ENCODE measurements at regions not wholly inside any gene's neighbourhood (a gene's known extent, or its start where the extent isn't known, plus 50 kb on each side); places are given as distances from the start of the nearest gene placed in this dataset.

- no peak for DNase-seq (ENCODE audit: low read depth, low spot score)
- ATAC-seq, result no peak
- H3K27ac ChIP-seq (ENCODE audit: low read length), result no peak overlapping the region
- ChIA-PET CTCF (no interaction called here), POLR2A (no interaction called here)
- no peak overlapping the region for H3K4me3 ChIP-seq (ENCODE audit: low read depth in 2 of 2, low read length in 2 of 2)
- in situ Hi-C loops (cut with HindIII; ENCODE audit: low pct_unique_long_range_greater_than_20kb, low sequenced_read_pairs) (no loop called here), intact Hi-C loops (cut with micrococcal nuclease; ENCODE audit: unreplicated experiment) (no loop called here)
- no peaks in the 10 kb centered on the region for H3K27me3 ChIP-seq (ENCODE audit: control insufficient read depth, insufficient read depth, low read length)
- H3K4me1 ChIP-seq (ENCODE audit: control insufficient read depth, insufficient read depth, low read length), result no peaks in the 10 kb centered on the region
- no peaks in the 10 kb centered on the region for H3K36me3 ChIP-seq (ENCODE audit: control insufficient read depth, insufficient read depth, low read length)
- BruUV-seq (replicated peaks), result no TSS peak
- no peak for TF ChIP-seq TCF7L2 (IDR thresholded peaks at IDR 0.05; ENCODE audit: low read depth, low read length)
- TF ChIP-seq REST (IDR thresholded peaks at IDR 0.05; ENCODE audit: insufficient read depth in 1 of 2, low read depth in 2 of 2, low read length in 1 of 2), result no peak
- no peak for TF ChIP-seq SIN3A (IDR thresholded peaks at IDR 0.05; ENCODE audit: borderline replicate concordance, insufficient read depth, low read depth, low read length)
- no peak for TF ChIP-seq POLR2AphosphoS5 (IDR thresholded peaks at IDR 0.05; ENCODE audit: low read depth, low read length)
- no peak for TF ChIP-seq CTCF (IDR thresholded peaks at IDR 0.05)
- H3K9me3 ChIP-seq (ENCODE audit: control insufficient read depth, insufficient read depth, low read depth, low read length), result no peaks in the 10 kb centered on the region
These were observed 1288.4 kb downstream of the TBC1D22A start for GRCh38 chr22:48050836-48051235.

GRCh38 chr22:48049116-48049515 is 1286.7 kb downstream of the TBC1D22A start:
- BruUV-seq (replicated peaks), result no TSS peak
- in situ Hi-C loops (cut with HindIII; ENCODE audit: low pct_unique_long_range_greater_than_20kb, low sequenced_read_pairs), result no loop called here

More at GRCh38 chr22:48049116-48049515, 1286.7 kb downstream of the TBC1D22A start:
- Histone ChIP-seq H3K27me3 (ENCODE audit: control insufficient read depth, insufficient read depth, low read length) (no peaks in the 10 kb centered on the region), H3K36me3 (ENCODE audit: control insufficient read depth, insufficient read depth, low read length) (no peaks in the 10 kb centered on the region), H3K4me1 (ENCODE audit: control insufficient read depth, insufficient read depth, low read length) (no peaks in the 10 kb centered on the region), H3K4me3 (ENCODE audit: low read depth in 2 of 2, low read length in 2 of 2) (no peak overlapping the region), H3K9me3 (ENCODE audit: control insufficient read depth, insufficient read depth, low read depth, low read length) (no peaks in the 10 kb centered on the region), H3K27ac (ENCODE audit: low read length) (no peak overlapping the region)
- CTCF ChIA-PET, result interaction anchor here (0.6 kb wide), 1 partner anchor 456 kb away, joined by 3 read pairs; no protein-coding TSS in a partner anchor
- no peak for TF ChIP-seq TCF7L2 (IDR thresholded peaks at IDR 0.05; ENCODE audit: low read depth, low read length)
- no peak for TF ChIP-seq SIN3A (IDR thresholded peaks at IDR 0.05; ENCODE audit: borderline replicate concordance, insufficient read depth, low read depth, low read length)
- TF ChIP-seq POLR2AphosphoS5 (IDR thresholded peaks at IDR 0.05; ENCODE audit: low read depth, low read length), result no peak
- TF ChIP-seq REST (IDR thresholded peaks at IDR 0.05; ENCODE audit: insufficient read depth in 1 of 2, low read depth in 2 of 2, low read length in 1 of 2), result no peak
- no peak for TF ChIP-seq CTCF (IDR thresholded peaks at IDR 0.05)
- ATAC-seq, result no peak
- POLR2A ChIA-PET, result no interaction called here
- DNase-seq (ENCODE audit: low read depth, low spot score), result no peak
- intact Hi-C loops (cut with micrococcal nuclease; ENCODE audit: unreplicated experiment), result no loop called here

All from Panc1 (cell line).